DMS53 treated with DMSO at 0.1 percent for 48 hours (cell line): ENCODE measurements at regions not wholly inside any gene's neighbourhood (a gene's known extent, or its start where the extent isn't known, plus 50 kb on each side); places are given as distances from the start of the nearest gene placed in this dataset.
"Not testable (repeated sequence)": the region's sequence is repeated elsewhere in the genome, so short reads cannot be mapped to it uniquely, and the experiment has no call there.

Experiments
- DNase-seq: peaks from one replicate; lab custom pipeline; 2025; ENCODE audit not compliant: unreplicated experiment; lab: John Stamatoyannopoulos, UW

DNA sequence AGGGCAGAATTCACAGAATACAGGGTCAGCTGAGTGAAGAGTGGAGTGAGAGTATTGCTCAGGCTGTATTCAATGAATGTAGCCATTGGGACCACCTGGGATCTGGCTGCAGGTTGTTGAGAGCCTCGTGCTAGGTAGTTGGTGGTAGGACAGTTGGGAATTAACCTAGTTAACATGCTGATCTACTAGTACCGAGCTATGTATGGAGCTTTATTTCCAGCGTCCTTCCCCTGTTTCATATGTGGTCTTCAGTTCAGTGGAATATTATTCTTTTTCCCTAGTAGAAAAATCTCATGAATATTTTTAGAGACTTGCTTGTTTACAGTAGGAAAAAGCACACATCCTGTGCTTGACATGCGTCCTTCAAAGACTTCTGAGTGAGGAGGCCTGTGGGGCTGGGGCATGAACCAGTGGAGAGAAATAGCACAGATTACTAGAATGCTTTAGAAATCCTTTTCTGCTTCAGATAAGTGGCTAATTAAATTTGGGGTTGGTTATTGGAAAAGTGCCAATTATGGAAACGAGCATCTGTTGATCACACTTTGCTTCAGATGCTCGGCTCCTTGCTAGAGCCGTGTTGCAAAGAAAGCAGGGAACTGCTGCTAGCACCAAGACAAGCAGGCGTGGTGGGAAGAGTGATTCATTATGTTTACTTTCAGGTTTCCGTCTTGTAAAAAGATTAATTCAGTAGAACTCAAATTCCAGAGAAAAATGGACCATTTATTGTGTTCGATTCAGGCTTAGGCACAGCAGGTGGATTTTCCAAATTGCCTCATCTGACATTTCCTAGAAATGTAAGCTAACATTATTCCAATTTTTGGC lies 53.6 kb downstream of the ARF6 start:
- DNase-seq, result no peak

DNA sequence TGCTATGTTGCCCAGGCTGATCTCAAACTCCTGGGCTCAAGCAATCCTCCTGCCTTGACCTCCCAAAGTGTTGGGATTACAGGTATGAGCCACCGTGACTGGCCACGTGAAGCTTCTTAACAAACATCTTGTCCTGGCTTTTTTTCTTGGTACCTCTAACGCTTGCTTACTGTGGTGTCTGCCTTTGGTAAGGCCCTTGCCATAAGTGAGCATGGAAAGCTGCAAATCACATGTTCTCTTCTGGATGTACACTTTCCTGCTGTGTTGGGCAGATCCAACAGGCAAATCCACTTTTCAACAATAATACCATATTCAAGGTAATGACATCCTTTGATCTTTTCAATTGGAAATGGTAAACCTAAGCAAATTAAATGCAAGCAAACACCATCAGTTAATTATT lies 54.6 kb downstream of the ARF6 start:
- no peak for DNase-seq

DNA sequence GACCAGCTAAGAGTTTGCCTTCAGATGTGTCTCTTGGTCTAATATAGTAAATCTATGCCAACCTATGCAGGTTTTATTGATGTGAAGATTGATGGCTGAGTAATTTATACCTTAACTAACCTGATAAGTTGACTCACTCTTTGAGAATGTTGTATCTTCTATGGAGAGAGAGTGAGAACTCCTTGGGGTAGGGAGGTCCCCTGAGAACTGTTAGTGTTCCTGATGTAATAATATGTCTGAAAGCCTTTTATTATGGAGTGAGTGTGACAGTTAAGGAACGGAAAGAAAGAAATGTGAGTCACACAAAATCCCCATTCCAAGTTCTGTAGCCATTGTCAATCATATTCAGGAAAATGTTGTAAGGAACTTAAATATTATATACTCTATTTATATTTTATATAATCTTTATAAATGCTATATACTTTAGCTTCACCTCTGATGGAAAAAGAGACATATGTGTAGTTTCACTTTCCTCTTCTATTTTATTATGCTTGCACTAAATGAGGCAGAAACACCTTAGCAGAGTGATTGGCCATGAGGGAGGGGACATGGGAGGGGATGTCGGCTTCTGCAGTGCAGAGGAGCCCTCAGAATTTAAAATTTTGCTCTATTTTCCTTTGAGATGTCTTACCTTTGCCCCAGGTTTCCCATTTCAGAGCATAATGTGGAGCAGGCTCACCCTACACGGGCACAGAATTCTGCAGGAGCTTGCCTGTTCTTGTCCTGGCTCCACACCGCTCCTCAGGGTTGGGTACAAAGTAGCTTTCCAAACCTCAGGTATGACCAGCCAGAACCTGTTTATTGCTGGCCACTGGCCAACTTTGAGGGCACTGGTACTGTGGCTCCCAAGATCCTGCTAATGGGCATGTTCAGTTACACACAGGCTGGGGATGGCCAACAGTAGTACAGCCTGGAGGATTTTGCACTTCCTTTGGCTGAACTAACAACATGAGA lies 57.7 kb downstream of the ARF6 start:
- DNase-seq, result peak; percentile 35

DNA sequence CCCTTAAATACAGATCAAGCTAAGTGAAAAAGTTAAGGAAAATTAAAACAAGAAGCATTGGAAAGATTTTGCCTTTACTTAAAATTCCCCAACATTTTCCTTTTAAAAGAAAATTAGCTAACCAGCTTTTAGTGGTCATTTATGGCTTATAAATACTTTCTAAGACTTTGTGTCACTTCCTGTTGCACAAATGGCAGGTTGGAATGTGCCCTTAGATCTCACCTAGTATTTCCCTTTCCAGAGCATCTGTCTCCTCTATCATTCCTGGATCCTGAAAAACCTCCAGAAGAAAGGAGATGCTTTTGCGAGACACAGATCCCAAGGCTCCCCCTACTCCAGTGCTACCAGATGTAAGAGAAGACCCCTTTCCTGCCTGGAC lies 58.3 kb downstream of the ARF6 start:
- DNase-seq, result no peak

DNA sequence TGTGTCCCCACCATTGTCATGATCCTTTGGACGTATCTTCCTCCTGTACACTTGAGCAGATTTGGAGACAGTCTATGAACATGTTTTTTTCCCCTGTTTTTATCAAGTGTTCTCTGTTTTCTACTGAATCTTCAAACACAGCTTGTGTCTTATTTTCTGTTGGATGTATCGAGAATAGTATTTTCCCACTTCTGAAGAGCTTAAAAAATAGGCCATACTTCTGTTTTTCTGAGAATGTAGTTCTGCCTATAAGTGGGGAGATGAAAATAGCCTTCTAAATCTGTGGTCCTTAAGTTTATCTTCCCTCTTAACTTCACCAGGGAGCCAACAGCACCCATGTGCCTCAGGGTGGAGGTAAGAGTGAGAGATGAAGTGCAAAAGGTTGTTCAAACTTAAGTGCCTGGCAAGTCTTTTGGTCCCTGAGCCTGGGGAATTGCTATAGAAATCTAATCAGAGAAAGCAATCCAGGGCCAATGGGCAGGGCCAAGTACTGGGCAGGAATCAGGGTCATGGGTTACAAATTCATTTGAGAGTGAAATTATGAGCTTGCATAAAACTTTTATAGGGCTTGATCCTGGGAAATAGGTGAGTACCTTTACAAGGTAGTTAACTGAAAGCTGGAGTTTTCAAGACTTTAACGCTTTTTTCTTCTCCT lies 58.9 kb downstream of the ARF6 start:
- no peak for DNase-seq

DNA sequence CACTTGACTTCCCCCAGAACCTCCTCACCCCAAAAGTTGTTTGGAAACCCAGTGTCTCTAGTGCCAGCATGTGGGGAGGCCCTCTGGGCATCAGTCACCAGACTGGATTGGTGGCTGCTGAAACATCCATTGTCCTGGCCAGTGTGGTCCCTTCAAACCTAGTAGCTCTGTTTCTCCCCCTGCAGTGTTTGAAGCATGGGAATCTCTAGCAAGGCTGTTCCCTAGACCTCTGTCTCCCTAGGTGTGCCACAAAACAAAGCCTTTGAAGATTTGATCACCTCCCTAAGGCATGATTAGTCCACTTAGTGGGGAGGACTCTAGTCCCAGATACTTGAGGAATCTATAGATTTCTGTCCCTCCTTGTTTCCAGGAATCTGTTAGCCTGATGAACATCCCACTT lies 60.3 kb downstream of the ARF6 start:
- DNase-seq, result no peak

DNA sequence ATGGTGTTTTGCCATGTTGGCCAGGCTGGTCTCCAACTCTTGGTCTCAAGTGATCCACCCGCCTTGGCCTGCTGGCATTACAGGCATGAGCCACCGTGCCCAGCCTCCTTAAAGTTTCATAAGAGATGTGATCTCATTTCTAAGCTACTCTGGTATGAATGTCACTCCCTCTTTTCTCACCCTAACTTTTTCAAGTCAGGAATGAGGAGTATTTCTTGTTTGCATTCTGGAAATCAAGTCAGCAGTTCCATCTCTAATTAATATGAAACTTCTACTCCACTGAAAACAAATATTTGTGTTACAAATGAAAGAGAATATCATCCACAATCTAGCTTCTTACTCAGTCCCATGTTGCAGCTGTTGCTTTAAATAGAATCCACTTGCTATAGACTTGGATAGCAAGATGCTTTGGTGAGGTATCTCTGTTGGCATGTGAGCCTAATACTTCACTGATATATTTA lies 61.3 kb downstream of the ARF6 start:
- DNase-seq, result no peak

DNA sequence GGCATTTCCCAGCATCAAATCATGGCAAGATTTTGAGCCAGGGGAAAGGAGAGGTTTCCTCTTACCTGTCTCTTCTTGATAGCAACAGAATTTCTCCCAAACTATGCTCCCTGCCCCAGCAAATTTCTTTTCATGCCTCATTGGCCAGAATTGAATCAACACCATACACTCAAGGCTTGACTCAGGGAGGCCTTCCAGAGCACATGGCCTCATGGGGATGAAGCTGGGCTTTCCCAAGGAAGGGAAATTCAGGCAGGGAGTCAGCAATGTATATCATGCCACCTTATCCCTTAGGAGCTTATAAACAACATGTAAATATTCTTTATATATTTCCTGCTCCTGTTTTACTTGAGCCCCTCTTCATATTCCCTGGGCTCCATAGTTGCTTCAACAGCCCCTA lies 62.1 kb downstream of the ARF6 start:
- no peak for DNase-seq

DNA sequence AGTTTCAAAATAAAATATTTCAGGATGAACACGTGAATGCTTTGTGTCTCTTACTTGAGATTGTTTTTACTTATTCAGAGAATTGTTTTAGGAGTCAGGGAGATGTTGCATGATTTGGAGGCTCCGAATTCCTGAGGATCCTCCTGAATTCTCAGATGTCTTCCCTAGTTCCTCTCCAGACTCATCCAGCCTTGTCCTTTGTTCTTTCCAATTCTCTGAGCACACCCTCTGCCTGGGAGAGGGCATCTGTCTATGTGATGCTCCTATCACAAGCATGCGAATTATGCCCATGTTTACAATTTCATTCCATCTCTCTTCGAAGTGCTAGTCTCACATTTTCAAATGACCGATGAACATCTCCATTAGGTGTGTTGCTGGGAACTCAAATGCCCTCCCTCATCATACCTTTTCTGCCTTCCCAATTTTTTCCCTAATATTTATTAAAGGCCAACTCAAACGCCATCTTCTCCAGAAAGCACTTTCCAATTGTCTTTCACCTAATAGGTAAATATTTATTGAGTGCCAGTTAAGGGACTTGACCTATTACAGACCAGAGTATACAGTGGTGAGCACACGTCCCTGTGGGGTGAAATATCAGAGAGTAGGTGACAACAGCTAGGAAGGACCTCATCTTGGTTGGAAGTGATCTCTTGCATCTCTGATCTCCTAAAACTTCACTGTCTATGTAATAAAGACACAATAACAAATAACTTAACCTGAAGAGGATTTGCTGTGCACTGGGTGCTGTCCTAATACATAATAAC lies 64.4 kb downstream of the ARF6 start:
- DNase-seq, result no peak

DNA sequence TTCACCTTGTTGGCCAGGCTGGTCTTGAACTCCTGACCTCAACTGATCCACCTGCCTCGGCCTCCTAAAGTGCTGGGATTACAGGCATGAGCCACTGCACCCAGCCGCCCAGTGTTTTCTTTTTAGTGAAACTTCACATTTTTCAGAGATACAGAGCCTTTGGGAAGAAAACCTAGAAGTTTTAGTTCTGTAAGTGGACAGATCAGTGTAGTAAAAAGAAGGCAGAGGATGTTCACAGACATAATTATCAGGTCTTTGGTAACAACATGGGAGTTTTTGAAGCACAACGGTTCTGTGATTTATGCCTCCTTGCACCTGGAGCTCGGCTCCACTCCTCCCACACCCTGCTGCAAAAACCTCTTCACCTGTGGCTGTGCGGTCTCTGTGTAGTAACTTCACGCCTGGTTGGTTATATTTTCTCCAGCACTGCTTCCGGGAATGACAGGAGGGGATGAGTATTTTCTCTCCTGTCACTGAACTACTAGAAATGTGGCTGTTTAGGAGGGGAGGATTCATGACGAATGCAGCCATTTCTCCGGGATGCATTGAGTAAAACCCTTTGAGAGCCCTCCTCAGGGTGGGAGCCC lies 67.0 kb downstream of the ARF6 start:
- DNase-seq, result peak; percentile 95

DNA sequence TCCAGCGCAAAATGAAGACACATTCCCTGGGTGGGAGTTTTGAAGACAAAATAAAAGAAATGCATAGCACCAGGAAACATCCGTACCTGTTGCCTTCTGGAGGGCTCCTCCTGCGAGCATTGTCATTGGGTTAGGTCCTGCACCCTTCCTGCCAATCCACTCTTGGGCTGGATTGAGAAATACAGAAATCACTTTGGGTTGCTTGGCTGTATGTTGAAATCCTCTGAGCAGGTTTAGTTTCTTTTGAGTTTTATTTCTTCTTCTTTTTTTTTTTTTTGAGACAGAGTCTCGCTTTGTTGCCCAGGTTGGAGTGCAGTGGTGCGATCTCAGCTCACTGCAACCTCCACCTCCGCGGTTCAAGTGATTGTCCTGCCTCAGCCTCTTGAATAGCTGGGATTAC lies 67.6 kb downstream of the ARF6 start:
- DNase-seq, result peak; percentile 59

DNA sequence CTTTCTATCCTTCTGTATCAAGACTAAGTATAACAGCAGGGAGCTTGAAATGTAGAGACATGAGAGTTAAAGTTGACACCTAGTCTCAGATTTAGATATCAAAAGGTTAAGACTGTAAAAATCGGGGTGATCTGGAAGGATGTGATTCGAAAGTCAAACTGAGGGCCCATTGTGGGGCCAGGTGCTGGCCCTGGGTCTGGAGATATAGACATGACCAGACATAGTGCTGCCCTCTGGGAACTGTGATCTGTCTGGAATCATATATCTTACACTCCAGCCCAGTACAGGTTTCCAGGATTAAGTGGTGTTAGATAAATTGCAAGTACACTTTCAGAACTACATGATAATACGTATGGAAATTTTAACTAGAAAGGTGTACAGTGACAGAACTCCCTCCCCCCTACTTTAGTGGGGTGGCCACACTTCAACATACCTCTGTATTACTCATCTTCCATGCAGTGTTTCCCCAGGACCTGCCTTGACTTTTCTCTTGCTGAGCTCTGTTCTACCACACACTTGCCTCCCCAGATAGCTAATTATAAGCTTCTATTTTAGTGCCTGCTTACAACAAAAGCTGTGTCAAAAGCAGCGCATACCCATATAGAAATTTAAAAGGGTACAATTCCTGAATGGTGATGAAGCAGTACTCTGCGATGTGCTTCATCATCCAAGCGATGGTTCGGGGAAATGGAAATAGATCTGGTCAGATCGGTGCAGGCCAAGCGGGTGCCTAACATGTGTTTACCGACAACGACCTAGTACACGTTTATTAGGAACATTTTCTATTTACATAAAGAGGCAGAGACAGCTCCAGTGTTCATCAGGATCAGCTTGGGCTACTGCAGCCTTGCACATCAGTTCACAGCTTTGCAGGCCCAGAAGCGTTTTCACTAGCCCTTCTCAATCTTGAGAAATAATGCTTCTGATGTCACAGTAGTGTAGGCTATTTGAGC lies 68.7 kb downstream of the ARF6 start:
- DNase-seq, result no peak

DNA sequence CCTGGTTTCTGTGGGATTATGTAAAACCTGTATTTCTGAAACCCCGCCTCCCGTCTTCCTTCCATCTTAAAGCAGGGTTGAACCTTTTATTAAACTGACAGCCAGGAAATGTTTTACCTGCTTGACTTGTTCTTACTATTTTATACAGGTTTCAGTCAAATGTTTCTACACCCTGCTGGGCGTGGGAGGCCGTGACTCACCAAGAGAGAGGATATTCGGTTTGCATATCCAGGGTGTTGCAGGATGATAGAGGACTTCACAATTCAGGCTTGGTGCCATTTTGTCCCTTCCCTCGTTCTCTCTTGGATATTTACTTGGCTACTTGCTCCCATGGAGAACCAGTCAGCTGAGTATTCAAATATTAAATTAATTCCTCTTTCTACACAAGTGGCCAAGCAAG lies 69.7 kb downstream of the ARF6 start:
- no peak for DNase-seq

DNA sequence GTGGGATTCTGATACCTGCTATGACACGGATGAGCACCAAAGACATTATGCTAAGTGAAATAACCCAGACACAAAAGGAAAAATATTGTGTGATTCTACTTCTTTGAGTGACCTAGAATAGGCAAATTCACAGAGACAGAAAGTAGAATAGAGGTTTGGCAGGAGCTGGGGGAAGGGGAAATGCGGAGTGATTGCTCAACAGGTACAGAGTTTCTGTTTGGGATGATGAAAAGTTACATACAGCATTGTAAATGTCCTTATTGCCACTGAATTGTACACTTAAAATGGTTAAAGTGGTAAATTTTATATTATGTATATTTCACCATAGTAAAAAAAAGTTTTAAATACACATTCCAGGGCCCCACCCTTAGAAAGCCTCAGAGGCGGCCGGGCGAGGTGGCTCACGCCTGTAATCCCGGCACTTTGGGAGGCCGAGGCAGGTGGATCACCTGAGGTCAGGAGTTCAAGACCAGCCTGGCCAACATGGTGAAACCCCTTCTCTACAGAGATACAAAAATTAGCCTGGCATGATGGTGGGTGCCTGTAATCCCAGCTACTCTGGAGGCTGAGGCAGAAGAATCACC lies 72.3 kb downstream of the ARF6 start:
- DNase-seq, result not testable (repeated sequence)

DNA sequence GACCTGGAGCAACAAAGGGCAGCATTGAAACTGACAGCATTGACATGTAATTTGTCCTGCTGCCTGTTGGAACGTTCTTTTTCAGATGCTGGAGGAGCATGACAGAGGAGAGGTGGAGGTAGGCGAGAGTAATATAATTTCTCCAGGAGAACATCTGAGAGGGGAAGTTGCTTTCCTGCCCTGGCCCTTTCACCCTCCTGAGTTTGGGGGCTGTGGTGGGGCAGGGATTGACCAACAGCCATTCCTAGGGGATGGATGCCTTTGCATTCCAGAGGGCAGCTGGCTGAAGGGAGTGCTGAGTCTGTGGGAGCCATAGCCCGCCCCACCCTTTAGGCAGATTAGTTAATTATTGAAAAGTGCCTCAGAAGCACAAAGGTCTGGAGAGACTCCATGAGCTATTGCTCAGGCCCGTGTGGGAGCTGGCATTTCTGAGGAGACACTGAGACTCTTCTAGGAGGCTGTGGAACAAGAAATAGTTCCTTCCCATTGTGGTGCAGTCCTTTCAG lies 73.5 kb downstream of the ARF6 start:
- no peak for DNase-seq

DNA sequence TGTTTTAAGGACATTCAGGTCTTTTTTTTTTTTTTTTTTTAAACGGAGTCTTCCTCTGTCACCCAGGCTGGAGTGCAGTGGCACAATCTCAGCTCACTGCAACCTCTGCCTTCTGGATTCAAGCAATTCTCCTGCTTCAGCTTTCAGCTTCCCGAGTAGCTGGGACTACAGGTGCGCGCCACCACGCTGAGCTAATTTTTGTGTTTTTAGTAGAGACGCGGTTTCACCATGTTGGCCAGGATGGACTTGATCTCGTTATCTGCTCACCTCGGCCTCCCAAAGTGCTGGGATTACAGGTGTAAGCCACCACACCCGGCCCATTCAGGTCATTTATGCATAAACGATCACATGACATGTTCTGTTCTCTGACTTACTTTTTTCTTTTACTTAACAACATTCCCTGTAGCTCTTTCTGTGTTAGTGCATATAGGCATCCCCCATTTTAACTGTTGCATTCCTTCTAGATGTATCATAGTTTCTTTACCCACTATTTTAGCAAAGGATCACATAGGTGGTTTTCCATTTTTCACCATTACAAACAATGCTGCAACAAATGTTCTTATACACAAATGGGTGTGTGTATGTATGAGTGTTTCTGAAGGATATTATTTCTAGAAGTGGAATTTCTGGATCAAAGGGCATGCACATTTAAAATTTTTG lies 74.2 kb downstream of the ARF6 start:
- DNase-seq, result no peak

DNA sequence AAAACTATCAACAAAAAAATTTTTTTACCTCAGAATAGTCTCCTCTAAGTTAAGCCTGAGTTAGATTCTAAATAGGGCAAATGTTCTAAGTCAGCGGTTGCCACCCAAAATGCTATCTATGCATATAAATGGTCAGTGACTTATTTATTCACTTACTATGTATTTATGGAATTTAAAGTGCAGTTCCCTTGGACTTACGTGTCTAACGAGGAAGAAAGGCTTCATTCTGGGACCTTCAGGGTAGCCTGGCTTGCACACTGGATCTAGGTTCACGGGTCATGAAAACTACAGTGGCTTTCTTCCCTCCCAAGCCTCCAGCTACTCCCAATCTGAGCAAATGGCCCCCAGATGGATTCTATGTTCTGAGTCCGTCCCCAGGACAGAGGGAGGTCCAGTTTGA lies 77.1 kb downstream of the ARF6 start:
- no peak for DNase-seq

DNA sequence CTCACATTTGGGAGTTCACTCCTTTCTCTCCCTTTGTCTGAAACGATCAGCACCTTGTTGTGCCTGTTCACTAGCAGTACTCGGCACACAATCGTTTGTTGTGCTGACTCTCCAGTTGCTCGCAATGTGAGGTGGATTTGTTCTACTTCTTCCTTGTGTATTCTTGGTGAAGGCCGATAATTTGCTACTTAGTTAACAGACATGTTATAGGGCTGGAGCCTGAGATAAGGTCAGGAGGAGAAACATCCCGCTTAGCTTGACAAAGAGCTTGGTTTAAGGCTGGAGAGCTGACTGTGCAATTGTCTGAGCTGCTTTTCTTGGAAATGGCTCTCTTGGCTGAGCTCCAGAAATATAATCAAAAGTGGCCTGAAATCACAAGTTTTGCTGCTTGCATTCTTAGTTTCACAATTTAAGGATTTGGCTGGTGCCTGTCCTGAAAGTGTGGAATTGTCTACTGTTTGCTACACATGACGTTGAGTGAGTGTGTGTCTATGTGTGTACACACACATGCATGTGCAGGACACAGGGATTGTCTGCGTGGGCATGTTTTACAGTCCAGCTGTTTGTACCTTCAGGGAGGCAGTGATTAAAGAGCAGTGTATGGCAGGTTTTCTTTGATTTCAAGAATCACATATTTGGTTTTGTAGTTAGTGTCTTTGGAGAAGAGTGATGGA lies 77.7 kb downstream of the ARF6 start:
- DNase-seq, result no peak
